ENCODE measurements at regions not wholly inside any gene's neighbourhood (a gene's known extent, or its start where the extent isn't known, plus 50 kb on each side); places are given as distances from the start of the nearest gene placed in this dataset.

DNA sequence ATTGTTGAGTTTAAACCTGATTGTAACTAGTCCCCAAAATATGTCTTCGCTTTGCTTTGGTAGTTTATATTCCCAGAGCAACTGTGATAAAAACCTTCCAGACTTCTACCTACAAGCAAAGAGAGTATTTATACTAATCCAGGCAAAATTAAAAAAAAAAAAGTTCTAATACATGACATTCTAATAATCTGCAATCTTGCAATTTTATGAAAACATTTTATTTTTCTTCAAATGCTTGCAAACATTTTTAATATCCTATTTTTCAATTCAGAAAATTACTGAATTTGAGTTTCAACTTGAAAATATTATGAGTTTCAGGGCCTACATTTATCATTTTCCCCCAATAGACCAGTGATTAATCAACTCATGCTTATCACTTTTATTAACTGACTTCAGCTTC is 830.2 kb upstream of the KLHL1 start:
- no peak overlapping the region for H3K27ac ChIP-seq (replicated peaks)
- intact Hi-C loops (cut with micrococcal nuclease): no loop called here
- no peaks in the 10 kb centered on the region for H3K4me1 ChIP-seq
- H3K9me3 ChIP-seq (replicated peaks): no peaks in the 10 kb centered on the region
- no peak overlapping the region for H3K4me3 ChIP-seq
- DNase-seq: no peak
- no peaks in the 10 kb centered on the region for H3K27me3 ChIP-seq (ENCODE audit: low read depth)
- TF ChIP-seq, protein P1, sequence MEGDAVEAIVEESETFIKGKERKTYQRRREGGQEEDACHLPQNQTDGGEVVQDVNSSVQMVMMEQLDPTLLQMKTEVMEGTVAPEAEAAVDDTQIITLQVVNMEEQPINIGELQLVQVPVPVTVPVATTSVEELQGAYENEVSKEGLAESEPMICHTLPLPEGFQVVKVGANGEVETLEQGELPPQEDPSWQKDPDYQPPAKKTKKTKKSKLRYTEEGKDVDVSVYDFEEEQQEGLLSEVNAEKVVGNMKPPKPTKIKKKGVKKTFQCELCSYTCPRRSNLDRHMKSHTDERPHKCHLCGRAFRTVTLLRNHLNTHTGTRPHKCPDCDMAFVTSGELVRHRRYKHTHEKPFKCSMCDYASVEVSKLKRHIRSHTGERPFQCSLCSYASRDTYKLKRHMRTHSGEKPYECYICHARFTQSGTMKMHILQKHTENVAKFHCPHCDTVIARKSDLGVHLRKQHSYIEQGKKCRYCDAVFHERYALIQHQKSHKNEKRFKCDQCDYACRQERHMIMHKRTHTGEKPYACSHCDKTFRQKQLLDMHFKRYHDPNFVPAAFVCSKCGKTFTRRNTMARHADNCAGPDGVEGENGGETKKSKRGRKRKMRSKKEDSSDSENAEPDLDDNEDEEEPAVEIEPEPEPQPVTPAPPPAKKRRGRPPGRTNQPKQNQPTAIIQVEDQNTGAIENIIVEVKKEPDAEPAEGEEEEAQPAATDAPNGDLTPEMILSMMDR (IDR thresholded peaks at IDR 0.05; ENCODE audit: borderline replicate concordance): no peak
- H3K36me3 ChIP-seq: no peaks in the 10 kb centered on the region

DNA sequence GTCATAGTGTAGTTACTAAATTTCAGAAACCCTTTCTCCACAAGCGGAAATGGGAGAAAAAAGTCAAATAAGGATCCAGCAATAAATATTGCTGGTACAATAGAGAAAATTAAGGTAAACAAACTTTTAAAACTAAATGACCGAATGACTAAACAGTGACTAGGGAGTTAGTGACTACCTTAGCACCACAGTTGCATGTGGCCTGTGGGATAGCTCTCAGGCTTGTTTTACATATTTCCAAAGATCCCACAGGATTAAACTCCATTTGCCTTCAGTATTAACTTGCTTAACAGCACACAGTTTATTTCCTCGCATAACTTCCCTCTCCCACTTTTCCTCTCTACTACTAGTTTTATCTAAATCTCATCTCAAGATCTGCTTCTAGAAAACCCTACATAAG is 824.3 kb upstream of the KLHL1 start:
- intact Hi-C loops (cut with micrococcal nuclease): no loop called here
- no peaks in the 10 kb centered on the region for H3K4me1 ChIP-seq
- no peaks in the 10 kb centered on the region for H3K27me3 ChIP-seq (ENCODE audit: low read depth)
- no peak overlapping the region for H3K27ac ChIP-seq (replicated peaks)
- TF ChIP-seq, protein P1 (IDR thresholded peaks at IDR 0.05; ENCODE audit: borderline replicate concordance): no peak
- no peaks in the 10 kb centered on the region for H3K36me3 ChIP-seq
- DNase-seq: no peak
- H3K4me3 ChIP-seq: no peak overlapping the region
- no peaks in the 10 kb centered on the region for H3K9me3 ChIP-seq (replicated peaks)

- H3K4me1 ChIP-seq: no peaks in the 10 kb centered on the region
- H3K9me3 ChIP-seq (replicated peaks): peaks cover 5% of the 10 kb centered on the region
- TF ChIP-seq, protein P1 (IDR thresholded peaks at IDR 0.05; ENCODE audit: borderline replicate concordance): no peak
- intact Hi-C loops (cut with micrococcal nuclease): no loop called here
- no peaks in the 10 kb centered on the region for H3K36me3 ChIP-seq
- no peak for DNase-seq
- H3K27me3 ChIP-seq (ENCODE audit: low read depth): no peaks in the 10 kb centered on the region
- no peak overlapping the region for H3K27ac ChIP-seq (replicated peaks)
- no peak overlapping the region for H3K4me3 ChIP-seq
These were observed 815.9 kb upstream of the KLHL1 start for GRCh38 chr13:70923863-70924752.

DNA sequence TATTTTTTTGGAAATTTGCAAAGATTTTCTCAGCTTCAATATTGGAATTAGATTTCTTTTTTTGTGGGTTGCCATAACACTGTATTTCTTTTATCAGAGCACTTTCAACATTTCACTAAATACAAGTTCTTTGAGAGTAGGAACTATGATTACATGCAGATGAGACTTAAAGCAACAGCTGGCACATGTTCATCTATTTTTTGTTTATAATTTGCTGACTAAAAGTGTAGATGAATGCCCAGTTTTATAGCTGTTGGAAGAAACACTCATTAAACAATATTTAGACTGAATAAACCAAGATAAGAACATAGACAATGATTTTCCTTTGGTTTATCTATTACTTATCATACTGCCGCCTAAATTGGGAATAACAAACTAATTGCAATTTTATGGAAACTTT is 803.0 kb upstream of the KLHL1 start:
- intact Hi-C loops (cut with micrococcal nuclease): no loop called here
- no peaks in the 10 kb centered on the region for H3K9me3 ChIP-seq (replicated peaks)
- no peaks in the 10 kb centered on the region for H3K4me1 ChIP-seq
- H3K36me3 ChIP-seq: no peaks in the 10 kb centered on the region
- H3K4me3 ChIP-seq: no peak overlapping the region
- no peak overlapping the region for H3K27ac ChIP-seq (replicated peaks)
- TF ChIP-seq, protein P1 (IDR thresholded peaks at IDR 0.05; ENCODE audit: borderline replicate concordance): no peak
- DNase-seq: no peak
- no peaks in the 10 kb centered on the region for H3K27me3 ChIP-seq (ENCODE audit: low read depth)

- Histone ChIP-seq H3K36me3 (no peaks in the 10 kb centered on the region), H3K9me3 (replicated peaks) (no peaks in the 10 kb centered on the region), H3K4me1 (no peaks in the 10 kb centered on the region), H3K27ac (replicated peaks) (no peak overlapping the region), H3K27me3 (ENCODE audit: low read depth) (no peaks in the 10 kb centered on the region), H3K4me3 (no peak overlapping the region)
- intact Hi-C loops (cut with micrococcal nuclease): no loop called here
- no peak for DNase-seq
- TF ChIP-seq, protein P1 (IDR thresholded peaks at IDR 0.05; ENCODE audit: borderline replicate concordance): no peak
These were observed 800.5 kb upstream of the KLHL1 start for GRCh38 chr13:70908795-70909194.

Measured in left ventricle myocardium inferior (tissue), 1 donor.